ENCODE measurements at regions not wholly inside any gene's neighbourhood (a gene's known extent, or its start where the extent isn't known, plus 50 kb on each side); places are given as distances from the start of the nearest gene placed in this dataset.

DNA sequence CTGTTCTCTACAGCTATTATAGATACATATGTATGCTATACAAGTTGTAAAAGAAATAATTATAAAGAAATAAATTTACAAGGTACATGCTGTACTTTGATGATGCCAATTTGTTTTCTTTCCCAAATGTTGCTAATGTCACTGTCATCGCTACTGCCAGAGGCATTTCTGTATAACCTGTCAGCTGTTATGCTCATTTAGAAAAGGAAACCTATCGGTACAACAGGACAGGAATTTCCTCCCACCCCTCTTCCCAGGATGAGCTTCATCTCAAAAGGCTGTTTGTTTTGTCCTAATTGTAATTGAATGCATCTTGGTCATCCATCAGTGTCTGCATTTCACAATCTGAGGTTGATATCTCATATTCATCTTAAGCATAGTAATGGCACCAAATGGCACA lies 975.7 kb downstream of the TTLL7 start:
- TF ChIP-seq, protein P1, sequence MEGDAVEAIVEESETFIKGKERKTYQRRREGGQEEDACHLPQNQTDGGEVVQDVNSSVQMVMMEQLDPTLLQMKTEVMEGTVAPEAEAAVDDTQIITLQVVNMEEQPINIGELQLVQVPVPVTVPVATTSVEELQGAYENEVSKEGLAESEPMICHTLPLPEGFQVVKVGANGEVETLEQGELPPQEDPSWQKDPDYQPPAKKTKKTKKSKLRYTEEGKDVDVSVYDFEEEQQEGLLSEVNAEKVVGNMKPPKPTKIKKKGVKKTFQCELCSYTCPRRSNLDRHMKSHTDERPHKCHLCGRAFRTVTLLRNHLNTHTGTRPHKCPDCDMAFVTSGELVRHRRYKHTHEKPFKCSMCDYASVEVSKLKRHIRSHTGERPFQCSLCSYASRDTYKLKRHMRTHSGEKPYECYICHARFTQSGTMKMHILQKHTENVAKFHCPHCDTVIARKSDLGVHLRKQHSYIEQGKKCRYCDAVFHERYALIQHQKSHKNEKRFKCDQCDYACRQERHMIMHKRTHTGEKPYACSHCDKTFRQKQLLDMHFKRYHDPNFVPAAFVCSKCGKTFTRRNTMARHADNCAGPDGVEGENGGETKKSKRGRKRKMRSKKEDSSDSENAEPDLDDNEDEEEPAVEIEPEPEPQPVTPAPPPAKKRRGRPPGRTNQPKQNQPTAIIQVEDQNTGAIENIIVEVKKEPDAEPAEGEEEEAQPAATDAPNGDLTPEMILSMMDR (conservative IDR thresholded peaks at IDR 0.05): no peak
- no peak for TF ChIP-seq ZFX (IDR thresholded peaks at IDR 0.05)

Data from C4-2B (cell line).